ACHN (cell line): ENCODE measurements at regions not wholly inside any gene's neighbourhood (a gene's known extent, or its start where the extent isn't known, plus 50 kb on each side); places are given as distances from the start of the nearest gene placed in this dataset.

Experiments
- DNase-seq: peaks from one replicate; pipeline ENCODE4 v3.0.0-alpha.2; 2015
- in situ Hi-C: cut with HindIII; loops from 2 replicates; pipeline ENCODE4 v1.10.0; 2017; ENCODE audit warnings: low sequenced_read_pairs, low pct_ligation_motif_present, low pct_unique_long_range_greater_than_20kb

- DNase-seq: no peak
- in situ Hi-C loops: no loop called here
These were observed 127.9 kb upstream of the SOX1 start for GRCh38 chr13:111938741-111939665.

GRCh38 chr13:111939666-111940278 is 127.2 kb upstream of the SOX1 start:
- in situ Hi-C loops: no loop called here
- DNase-seq: no peak

GRCh38 chr13:111940892-111941291 is 126.1 kb upstream of the SOX1 start:
- in situ Hi-C loops: no loop called here
- no peak for DNase-seq

GRCh38 chr13:111941845-111942447 is 125.0 kb upstream of the SOX1 start:
- in situ Hi-C loops: no loop called here
- DNase-seq: no peak

- DNase-seq: no peak
- in situ Hi-C loops: no loop called here
These were observed 123.6 kb upstream of the SOX1 start for GRCh38 chr13:111943229-111943795.

GRCh38 chr13:111944171-111944583 is 122.8 kb upstream of the SOX1 start:
- in situ Hi-C loops: no loop called here

GRCh38 chr13:111945086-111945485 is 121.9 kb upstream of the SOX1 start:
- DNase-seq: no peak
- in situ Hi-C loops: no loop called here

More at GRCh38 chr13:111944171-111944583, 122.8 kb upstream of the SOX1 start:
- no peak for DNase-seq

- in situ Hi-C loops: no loop called here
- DNase-seq: no peak
These were observed 120.7 kb upstream of the SOX1 start for GRCh38 chr13:111946214-111946613.

GRCh38 chr13:111947026-111947810 is 119.7 kb upstream of the SOX1 start:
- in situ Hi-C loops: no loop called here
- no peak for DNase-seq

- in situ Hi-C loops: no loop called here
These were observed 119.1 kb upstream of the SOX1 start for GRCh38 chr13:111947876-111948275.

GRCh38 chr13:111948281-111948680 is 118.7 kb upstream of the SOX1 start:
- no peak for DNase-seq
- in situ Hi-C loops: no loop called here

More at GRCh38 chr13:111947876-111948275, 119.1 kb upstream of the SOX1 start:
- DNase-seq: no peak

GRCh38 chr13:111948811-111949210 is 118.1 kb upstream of the SOX1 start:
- no peak for DNase-seq
- in situ Hi-C loops: no loop called here

GRCh38 chr13:111949311-111949710 is 117.6 kb upstream of the SOX1 start:
- DNase-seq: no peak
- in situ Hi-C loops: no loop called here

- in situ Hi-C loops: no loop called here
These were observed 116.3 kb upstream of the SOX1 start for GRCh38 chr13:111950697-111951096.

GRCh38 chr13:111952032-111952431 is 114.9 kb upstream of the SOX1 start:
- in situ Hi-C loops: no loop called here
- DNase-seq: no peak

More at GRCh38 chr13:111950697-111951096, 116.3 kb upstream of the SOX1 start:
- DNase-seq: no peak

GRCh38 chr13:111952814-111953213 is 114.1 kb upstream of the SOX1 start:
- in situ Hi-C loops: no loop called here
- no peak for DNase-seq

- in situ Hi-C loops: no loop called here
These were observed 113.3 kb upstream of the SOX1 start for GRCh38 chr13:111953546-111954178.

More at GRCh38 chr13:111953546-111954178, 113.3 kb upstream of the SOX1 start:
- no peak for DNase-seq
